Loucy (cell line): ENCODE measurements at regions not wholly inside any gene's neighbourhood (a gene's known extent, or its start where the extent isn't known, plus 50 kb on each side); places are given as distances from the start of the nearest gene placed in this dataset.

Source experiments
- CTCF ChIP-seq: fragments of 200-600 bp; sonication (generic); conservative IDR thresholded peaks from 2 replicates; pipeline ENCODE4 v1.5.1; 2014; ENCODE audit warnings: mild to moderate bottlenecking, antibody characterized with exemption, low read length
- EZH2phosphoT487 ChIP-seq: fragments of 200-600 bp; IDR thresholded peaks from 2 replicates; pipeline ENCODE4 v1.6.1; 2018; ENCODE audit warnings: antibody characterized with exemption, mild to moderate bottlenecking, moderate library complexity, borderline replicate concordance

DNA sequence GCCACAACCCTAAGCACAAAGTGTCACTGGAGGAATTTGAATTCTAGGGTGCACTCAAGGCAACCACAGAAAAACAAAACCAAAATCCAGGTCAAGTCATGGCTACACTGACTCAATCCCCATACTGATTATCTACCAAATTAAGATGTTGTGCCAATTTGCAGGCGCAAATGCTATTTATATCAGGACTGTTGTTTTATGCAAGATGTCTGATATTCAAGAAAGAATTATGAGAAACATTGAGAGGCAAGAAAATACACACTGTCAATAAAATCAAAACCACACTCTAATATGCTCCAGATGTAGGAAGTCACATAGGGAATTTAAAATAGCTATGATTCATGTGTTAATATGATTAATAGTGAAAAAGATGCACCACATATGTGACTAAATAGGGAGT, 141.3 kb upstream of the MINDY3 start:
- TF ChIP-seq CTCF = no peak
- TF ChIP-seq EZH2phosphoT487 = no peak
